Natural killer cell (primary cell): ENCODE measurements at regions not wholly inside any gene's neighbourhood (a gene's known extent, or its start where the extent isn't known, plus 50 kb on each side); places are given as distances from the start of the nearest gene placed in this dataset.

Source experiments
- ATAC-seq, 3 donors: fragments of 150-1000 bp in 2 of 3; fragments of 200-7000 bp in 1 of 3; cut with Tn5 transposase; 1 replicate in 1 of 3; 2 replicates in 2 of 3; pipeline ENCODE4 v1.10.0; 2021; ENCODE audit warnings: mild to moderate bottlenecking in 2 of 3, moderate library complexity in 2 of 3
- DNase-seq, 2 donors: peaks; one replicate each; pipeline versions ENCODE4 v3.0.0 to v3.0.0-alpha.2; 2013 to 2021; ENCODE audit warnings: mixed read lengths in 1 of 2
- H3K27ac ChIP-seq: one replicate; pipeline ENCODE4 v1.5.1; 2013; ENCODE audit warnings: mild to moderate bottlenecking, low read length
- H3K27me3 ChIP-seq: one replicate; pipeline ENCODE4 v1.6.1; 2013; ENCODE audit warnings: low read length; ENCODE audit not compliant: control insufficient read depth, insufficient read depth
- H3K36me3 ChIP-seq: one replicate; pipeline ENCODE4 v1.6.1; 2013; ENCODE audit warnings: low read length; ENCODE audit not compliant: control insufficient read depth, insufficient read depth
- H3K4me1 ChIP-seq: one replicate; pipeline ENCODE4 v1.6.1; 2013; ENCODE audit warnings: low read length; ENCODE audit not compliant: control insufficient read depth, insufficient read depth
- H3K4me3 ChIP-seq: one replicate; pipeline ENCODE4 v1.5.1; 2013; ENCODE audit warnings: low read length
- H3K9me3 ChIP-seq: one replicate; pipeline ENCODE4 v1.6.1; 2013; ENCODE audit warnings: low read length; ENCODE audit not compliant: control insufficient read depth, insufficient read depth
- H3K27ac Mint-ChIP-seq, 2 donors: one replicate each; pipeline ENCODE4 v1.8.0; 2022; ENCODE audit warnings: mild to moderate bottlenecking in 2 of 2, mixed read lengths in 2 of 2, moderate library complexity in 1 of 2
- H3K27me3 Mint-ChIP-seq, 2 donors: one replicate each; pipeline ENCODE4 v1.8.0; 2022; ENCODE audit warnings: low read depth in 2 of 2, mixed read lengths in 2 of 2
- H3K36me3 Mint-ChIP-seq: one replicate; pipeline ENCODE4 v1.8.0; 2022; ENCODE audit warnings: mixed read lengths
- H3K4me1 Mint-ChIP-seq, 2 donors: one replicate each; pipeline ENCODE4 v1.8.0; 2022; ENCODE audit warnings: mixed read lengths in 2 of 2
- H3K4me3 Mint-ChIP-seq: one replicate; pipeline ENCODE4 v1.8.0; 2022; ENCODE audit warnings: mild to moderate bottlenecking, moderate library complexity, mixed read lengths
- H3K9me3 Mint-ChIP-seq, 2 donors: one replicate each; pipeline ENCODE4 v1.8.0; 2022; ENCODE audit warnings: mixed read lengths in 2 of 2
- WGBS: methylation state at CpG from one replicate; pipeline ENCODE4 v1.1.7; 2013; ENCODE audit warnings: missing lambda C conversion rate; ENCODE audit not compliant: insufficient coverage; 5-methylcytosine and 5-hydroxymethylcytosine counted together
- intact Hi-C: fragments of 100-400 bp; cut with micrococcal nuclease; formaldehyde crosslinking; loops from one replicate; pipeline ENCODE4 v1.14.2; 2022
- TF ChIP-seq, protein P1 (sequence below): fragments of 200-600 bp; IDR thresholded peaks from one replicate; pipeline ENCODE4 v1.8.0; 2022; ENCODE audit warnings: antibody characterized with exemption

- no peak overlapping the region for H3K27ac Mint-ChIP-seq
- DNase-seq (no peak), ATAC-seq (no peak)
- no peaks in the 10 kb centered on the region for H3K4me1 Mint-ChIP-seq
- intact Hi-C loops = no loop called here
- H3K9me3 Mint-ChIP-seq = peaks cover 0 to 14% of the 10 kb centered on the region in 2 donors
- 80% methylated on average over 5 of the region's 5 CpGs for WGBS
- no peaks in the 10 kb centered on the region for H3K27me3 Mint-ChIP-seq
- Histone ChIP-seq H3K4me3 (no peak overlapping the region), H3K36me3 (no peaks in the 10 kb centered on the region), H3K9me3 (no peaks in the 10 kb centered on the region), H3K4me1 (no peaks in the 10 kb centered on the region), H3K27ac (no peak overlapping the region), H3K27me3 (no peaks in the 10 kb centered on the region)
- TF ChIP-seq, protein P1, sequence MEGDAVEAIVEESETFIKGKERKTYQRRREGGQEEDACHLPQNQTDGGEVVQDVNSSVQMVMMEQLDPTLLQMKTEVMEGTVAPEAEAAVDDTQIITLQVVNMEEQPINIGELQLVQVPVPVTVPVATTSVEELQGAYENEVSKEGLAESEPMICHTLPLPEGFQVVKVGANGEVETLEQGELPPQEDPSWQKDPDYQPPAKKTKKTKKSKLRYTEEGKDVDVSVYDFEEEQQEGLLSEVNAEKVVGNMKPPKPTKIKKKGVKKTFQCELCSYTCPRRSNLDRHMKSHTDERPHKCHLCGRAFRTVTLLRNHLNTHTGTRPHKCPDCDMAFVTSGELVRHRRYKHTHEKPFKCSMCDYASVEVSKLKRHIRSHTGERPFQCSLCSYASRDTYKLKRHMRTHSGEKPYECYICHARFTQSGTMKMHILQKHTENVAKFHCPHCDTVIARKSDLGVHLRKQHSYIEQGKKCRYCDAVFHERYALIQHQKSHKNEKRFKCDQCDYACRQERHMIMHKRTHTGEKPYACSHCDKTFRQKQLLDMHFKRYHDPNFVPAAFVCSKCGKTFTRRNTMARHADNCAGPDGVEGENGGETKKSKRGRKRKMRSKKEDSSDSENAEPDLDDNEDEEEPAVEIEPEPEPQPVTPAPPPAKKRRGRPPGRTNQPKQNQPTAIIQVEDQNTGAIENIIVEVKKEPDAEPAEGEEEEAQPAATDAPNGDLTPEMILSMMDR = no peak
- H3K36me3 Mint-ChIP-seq = no peaks in the 10 kb centered on the region
- no peak overlapping the region for H3K4me3 Mint-ChIP-seq
Measured at GRCh38 chrY:15749533-15750433, 1225.5 kb downstream of the NLGN4Y start.

DNA sequence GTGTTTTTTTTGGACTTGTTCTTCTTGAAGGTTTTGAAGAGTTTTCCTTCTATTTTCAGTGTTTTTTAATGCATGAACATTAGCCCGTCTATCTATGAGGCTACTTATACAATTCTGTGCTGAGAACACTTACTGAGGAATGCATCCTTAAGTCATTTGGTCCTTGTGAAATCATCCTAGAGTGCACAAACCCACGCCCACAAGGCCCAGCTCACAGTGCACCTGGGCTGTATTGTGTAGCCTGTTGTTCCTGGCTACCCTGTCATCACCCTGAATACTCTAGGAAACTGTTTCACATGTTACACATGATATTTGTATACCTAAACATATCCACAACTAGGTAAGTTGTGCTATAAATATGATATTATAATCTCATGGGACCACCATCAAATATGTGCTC lies 1226.7 kb downstream of the NLGN4Y start:
- H3K4me3 Mint-ChIP-seq = no peak overlapping the region
- H3K4me1 ChIP-seq = no peaks in the 10 kb centered on the region
- 56% methylated on average over 2 of the region's 2 CpGs for WGBS
- intact Hi-C loops = no loop called here
- H3K27ac Mint-ChIP-seq = no peak overlapping the region
- ATAC-seq (no peak), DNase-seq (no peak)
- no peak overlapping the region for H3K27ac ChIP-seq
- TF ChIP-seq, protein P1 = no peak
- H3K27me3 ChIP-seq = no peaks in the 10 kb centered on the region
- H3K36me3 Mint-ChIP-seq = no peaks in the 10 kb centered on the region
- H3K9me3 Mint-ChIP-seq = peaks cover 0 to 6% of the 10 kb centered on the region in 2 donors
- H3K27me3 Mint-ChIP-seq = no peaks in the 10 kb centered on the region
- no peaks in the 10 kb centered on the region for H3K36me3 ChIP-seq
- H3K4me1 Mint-ChIP-seq = no peaks in the 10 kb centered on the region
- H3K4me3 ChIP-seq = no peak overlapping the region
- no peaks in the 10 kb centered on the region for H3K9me3 ChIP-seq

GRCh38 chrY:15756266-15756665 lies 1231.9 kb downstream of the NLGN4Y start:
- DNase-seq = no peak
- Mint-ChIP-seq H3K36me3 (no peaks in the 10 kb centered on the region), H3K27me3 (no peaks in the 10 kb centered on the region), H3K4me3 (no peak overlapping the region), H3K27ac (no peak overlapping the region), H3K9me3 (peaks cover 0 to 4% of the 10 kb centered on the region in 2 donors), H3K4me1 (no peaks in the 10 kb centered on the region)
- no peak for ATAC-seq
- H3K4me3 ChIP-seq = no peak overlapping the region
- WGBS = 70% methylated on average over 4 of the region's 5 CpGs
- no peaks in the 10 kb centered on the region for H3K27me3 ChIP-seq
- TF ChIP-seq, protein P1 = no peak
- no peaks in the 10 kb centered on the region for H3K9me3 ChIP-seq
- intact Hi-C loops = no loop called here
- no peaks in the 10 kb centered on the region for H3K36me3 ChIP-seq
- H3K4me1 ChIP-seq = no peaks in the 10 kb centered on the region
- no peak overlapping the region for H3K27ac ChIP-seq

GRCh38 chrY:15773579-15773978 lies 1249.2 kb downstream of the NLGN4Y start:
- H3K27ac ChIP-seq = no peak overlapping the region
- no peaks in the 10 kb centered on the region for H3K36me3 ChIP-seq
- H3K9me3 ChIP-seq = no peaks in the 10 kb centered on the region
- no peaks in the 10 kb centered on the region for H3K27me3 ChIP-seq
- no peaks in the 10 kb centered on the region for H3K36me3 Mint-ChIP-seq
- H3K4me3 Mint-ChIP-seq = no peak overlapping the region
- H3K27me3 Mint-ChIP-seq = no peaks in the 10 kb centered on the region
- peaks cover 0 to 10% of the 10 kb centered on the region in 2 donors for H3K9me3 Mint-ChIP-seq
- H3K4me3 ChIP-seq = no peak overlapping the region
- DNase-seq (no peak), ATAC-seq (no peak)
- H3K27ac Mint-ChIP-seq = no peak overlapping the region
- WGBS = 60% methylated on average over 1 of the region's 3 CpGs
- TF ChIP-seq, protein P1 = no peak
- intact Hi-C loops = no loop called here
- no peaks in the 10 kb centered on the region for H3K4me1 ChIP-seq
- no peaks in the 10 kb centered on the region for H3K4me1 Mint-ChIP-seq
